HEK293 (cell line): ENCODE measurements at regions not wholly inside any gene's neighbourhood (a gene's known extent, or its start where the extent isn't known, plus 50 kb on each side); places are given as distances from the start of the nearest gene placed in this dataset.

Experiments used
- CTCF ChIA-PET: fragments of 350-600 bp; formaldehyde crosslinking; extraction: SDS; loops from one replicate; lab custom pipeline; 2021; ENCODE audit warnings: antibody characterized with exemption; lab: Yijun Ruan, JAX
- POLR2A ChIA-PET: fragments of 300-600 bp; formaldehyde crosslinking; extraction: SDS; loops from one replicate; lab custom pipeline; 2020; ENCODE audit warnings: antibody characterized with exemption, inconsistent platforms; lab: Yijun Ruan, JAX
- H3K27ac ChIP-seq: fragments of 200-500 bp; sonication (Bioruptor generic); 2 replicates; pipeline ENCODE4 v1.5.1; 2014; ENCODE audit warnings: low read depth, low read length, control low read depth, inconsistent platforms; ENCODE audit errors: extremely low read depth
- H3K36me3 ChIP-seq, 2 experiments: fragments of 200-500 bp in 1 of 2; sonication (Bioruptor generic) in 1 of 2; 1 replicate in 1 of 2; 2 replicates in 1 of 2; pipeline ENCODE4 v1.5.1; 2014 to 2017; ENCODE audit warnings: inconsistent platforms in 2 of 2, low read length in 2 of 2; ENCODE audit not compliant: control insufficient read depth in 2 of 2, insufficient read depth in 1 of 2
- H3K4me1 ChIP-seq: fragments of 200-500 bp; sonication (Bioruptor generic); 2 replicates; pipeline ENCODE4 v1.5.1; 2014; ENCODE audit warnings: mild to moderate bottlenecking, low read length, inconsistent platforms; ENCODE audit not compliant: control insufficient read depth, insufficient read depth
- H3K4me3 ChIP-seq: 2 replicates; pipeline ENCODE4 v1.5.1; 2011; ENCODE audit warnings: low read depth, mild to moderate bottlenecking, control low read depth, low read length, moderate library complexity
- H3K9me3 ChIP-seq: fragments of 200-500 bp; sonication (Bioruptor generic); 2 replicates; pipeline ENCODE4 v1.5.1; 2014; ENCODE audit warnings: low read depth, low read length, inconsistent platforms; ENCODE audit not compliant: control insufficient read depth, insufficient read depth
- KLF8 ChIP-seq: fragments of 450-650 bp; formaldehyde crosslinking; IDR thresholded peaks from 2 replicates; pipeline ENCODE4 v1.5.1; 2016; ENCODE audit warnings: missing biosample characterization, missing genetic modification characterization
- SALL2 ChIP-seq: fragments of 450-650 bp; formaldehyde crosslinking; IDR thresholded peaks from 2 replicates; pipeline ENCODE4 v1.5.0; 2017; ENCODE audit warnings: missing biosample characterization, mild to moderate bottlenecking, missing genetic modification characterization, borderline replicate concordance
- SETDB1 ChIP-seq: IDR thresholded peaks from one replicate; pipeline ENCODE4 v1.6.1; 2017; ENCODE audit warnings: mild to moderate bottlenecking, low read length, moderate library complexity, mixed read lengths; ENCODE audit not compliant: insufficient read length
- ZBTB20 ChIP-seq: fragments of 450-650 bp; formaldehyde crosslinking; IDR thresholded peaks from 2 replicates; pipeline ENCODE4 v1.5.1; 2016; ENCODE audit warnings: missing biosample characterization, missing genetic modification characterization
- ZBTB7A ChIP-seq: fragments of 450-650 bp; formaldehyde crosslinking; IDR thresholded peaks from 2 replicates; pipeline ENCODE4 v1.5.1; 2016; ENCODE audit warnings: low read depth, missing biosample characterization, missing genetic modification characterization
- ZNF133 ChIP-seq: fragments of 450-650 bp; formaldehyde crosslinking; IDR thresholded peaks from 2 replicates; pipeline ENCODE4 v1.5.1; 2016; ENCODE audit warnings: missing biosample characterization, missing genetic modification characterization
- ZNF16 ChIP-seq: fragments of 450-650 bp; formaldehyde crosslinking; IDR thresholded peaks from 2 replicates; pipeline ENCODE4 v1.5.1; 2016; ENCODE audit warnings: low read depth, missing biosample characterization, missing genetic modification characterization
- ZNF174 ChIP-seq: fragments of 450-650 bp; formaldehyde crosslinking; IDR thresholded peaks from 2 replicates; pipeline ENCODE4 v1.5.0; 2017; ENCODE audit warnings: missing biosample characterization, mild to moderate bottlenecking, missing genetic modification characterization
- ZNF2 ChIP-seq: fragments of 450-650 bp; formaldehyde crosslinking; IDR thresholded peaks from 2 replicates; pipeline ENCODE4 v1.5.1; 2016; ENCODE audit warnings: missing biosample characterization, missing genetic modification characterization
- ZNF221 ChIP-seq: fragments of 450-650 bp; formaldehyde crosslinking; IDR thresholded peaks from 2 replicates; pipeline ENCODE4 v1.5.1; 2017; ENCODE audit warnings: missing biosample characterization, missing genetic modification characterization, borderline replicate concordance
- ZNF223 ChIP-seq: fragments of 450-650 bp; formaldehyde crosslinking; IDR thresholded peaks from 2 replicates; pipeline ENCODE4 v1.5.1; 2016; ENCODE audit warnings: missing biosample characterization, missing genetic modification characterization
- ZNF23 ChIP-seq: fragments of 450-650 bp; formaldehyde crosslinking; IDR thresholded peaks from 2 replicates; pipeline ENCODE4 v1.5.1; 2016; ENCODE audit warnings: missing biosample characterization, missing genetic modification characterization, borderline replicate concordance
- ZNF426 ChIP-seq: fragments of 450-650 bp; formaldehyde crosslinking; IDR thresholded peaks from 2 replicates; pipeline ENCODE4 v1.5.1; 2017; ENCODE audit warnings: missing biosample characterization, missing genetic modification characterization, mild to moderate bottlenecking, inconsistent platforms, moderate library complexity
- ZNF548 ChIP-seq: fragments of 450-650 bp; formaldehyde crosslinking; IDR thresholded peaks from 2 replicates; pipeline ENCODE4 v1.5.1; 2016; ENCODE audit warnings: missing biosample characterization, missing genetic modification characterization
- ZNF571 ChIP-seq: fragments of 450-650 bp; formaldehyde crosslinking; IDR thresholded peaks from 2 replicates; pipeline ENCODE4 v1.5.0; 2017; ENCODE audit warnings: missing biosample characterization, missing genetic modification characterization
- ZNF658 ChIP-seq: fragments of 450-650 bp; formaldehyde crosslinking; IDR thresholded peaks from 2 replicates; pipeline ENCODE4; 2016; ENCODE audit warnings: missing biosample characterization, missing genetic modification characterization
- ZNF776 ChIP-seq: fragments of 450-650 bp; formaldehyde crosslinking; IDR thresholded peaks from 2 replicates; pipeline ENCODE4 v1.5.0; 2017; ENCODE audit warnings: missing biosample characterization, missing genetic modification characterization, borderline replicate concordance
- ZSCAN16 ChIP-seq: fragments of 450-650 bp; formaldehyde crosslinking; IDR thresholded peaks from 2 replicates; pipeline ENCODE4 v1.5.1; 2016; ENCODE audit warnings: missing biosample characterization, missing genetic modification characterization
- ZXDB ChIP-seq: fragments of 450-650 bp; formaldehyde crosslinking; IDR thresholded peaks from 2 replicates; pipeline ENCODE4 v1.5.1; 2016; ENCODE audit warnings: missing biosample characterization, missing genetic modification characterization
- TF ChIP-seq, protein P1 (sequence below): fragments of 450-650 bp; formaldehyde crosslinking; IDR thresholded peaks from 2 replicates; pipeline ENCODE4 v1.5.1; 2016; ENCODE audit warnings: missing biosample characterization, missing genetic modification characterization
- TF ChIP-seq, protein P2 (sequence below): fragments of 450-650 bp; formaldehyde crosslinking; IDR thresholded peaks from 2 replicates; pipeline ENCODE4 v1.5.1; 2017; ENCODE audit warnings: missing biosample characterization, missing genetic modification characterization
- TF ChIP-seq, protein P3 (sequence below): fragments of 450-650 bp; formaldehyde crosslinking; IDR thresholded peaks from 2 replicates; pipeline ENCODE4; 2016; ENCODE audit warnings: missing biosample characterization, missing genetic modification characterization
- TF ChIP-seq, protein P4 (sequence below): fragments of 450-650 bp; formaldehyde crosslinking; IDR thresholded peaks from 2 replicates; pipeline ENCODE4 v1.5.1; 2016; ENCODE audit warnings: missing biosample characterization, missing genetic modification characterization, low read depth
- TF ChIP-seq, protein P5 (sequence below): fragments of 450-650 bp; formaldehyde crosslinking; IDR thresholded peaks from 2 replicates; pipeline ENCODE4 v1.5.1; 2016; ENCODE audit warnings: missing biosample characterization, missing genetic modification characterization, borderline replicate concordance

DNA sequence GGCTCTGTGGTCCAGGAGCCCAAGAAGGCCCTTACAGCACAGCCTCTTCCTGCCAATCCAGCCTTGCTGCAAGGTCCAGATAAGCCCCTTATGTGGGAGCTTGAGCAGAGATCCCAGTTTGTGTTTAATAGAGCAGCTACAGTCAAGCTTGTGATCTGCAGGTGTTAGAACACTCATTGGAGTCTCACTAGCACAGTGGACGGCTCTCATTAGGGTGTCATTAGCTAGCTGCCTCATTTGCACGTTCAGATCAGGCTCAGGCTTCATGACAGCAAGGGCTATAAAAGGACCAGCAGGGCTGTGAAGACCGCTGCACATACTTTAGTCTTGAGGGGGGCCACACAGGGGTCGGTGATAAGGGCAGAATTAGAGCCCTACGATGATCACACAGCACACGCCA, 443.2 kb downstream of the RPS24 start:
- TF ChIP-seq ZNF658 (tag by site-specific recombination) (no peak), KLF8 (tag by site-specific recombination) (no peak), SETDB1 (no peak), ZNF223 (tag by site-specific recombination) (no peak), ZNF16 (tag by site-specific recombination) (no peak), ZNF2 (no peak), ZBTB7A (tag by site-specific recombination) (no peak), ZNF548 (tag by site-specific recombination) (no peak), ZBTB20 (no peak), ZXDB (tag by site-specific recombination) (no peak), SALL2 (tag by site-specific recombination) (no peak)
- TF ChIP-seq, protein P1, sequence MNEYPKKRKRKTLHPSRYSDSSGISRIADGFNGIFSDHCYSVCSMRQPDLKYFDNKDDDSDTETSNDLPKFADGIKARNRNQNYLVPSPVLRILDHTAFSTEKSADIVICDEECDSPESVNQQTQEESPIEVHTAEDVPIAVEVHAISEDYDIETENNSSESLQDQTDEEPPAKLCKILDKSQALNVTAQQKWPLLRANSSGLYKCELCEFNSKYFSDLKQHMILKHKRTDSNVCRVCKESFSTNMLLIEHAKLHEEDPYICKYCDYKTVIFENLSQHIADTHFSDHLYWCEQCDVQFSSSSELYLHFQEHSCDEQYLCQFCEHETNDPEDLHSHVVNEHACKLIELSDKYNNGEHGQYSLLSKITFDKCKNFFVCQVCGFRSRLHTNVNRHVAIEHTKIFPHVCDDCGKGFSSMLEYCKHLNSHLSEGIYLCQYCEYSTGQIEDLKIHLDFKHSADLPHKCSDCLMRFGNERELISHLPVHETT (tag by site-specific recombination): no peak
- TF ChIP-seq, protein P2, sequence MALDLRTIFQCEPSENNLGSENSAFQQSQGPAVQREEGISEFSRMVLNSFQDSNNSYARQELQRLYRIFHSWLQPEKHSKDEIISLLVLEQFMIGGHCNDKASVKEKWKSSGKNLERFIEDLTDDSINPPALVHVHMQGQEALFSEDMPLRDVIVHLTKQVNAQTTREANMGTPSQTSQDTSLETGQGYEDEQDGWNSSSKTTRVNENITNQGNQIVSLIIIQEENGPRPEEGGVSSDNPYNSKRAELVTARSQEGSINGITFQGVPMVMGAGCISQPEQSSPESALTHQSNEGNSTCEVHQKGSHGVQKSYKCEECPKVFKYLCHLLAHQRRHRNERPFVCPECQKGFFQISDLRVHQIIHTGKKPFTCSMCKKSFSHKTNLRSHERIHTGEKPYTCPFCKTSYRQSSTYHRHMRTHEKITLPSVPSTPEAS (tag by site-specific recombination): no peak
- TF ChIP-seq, protein P3, sequence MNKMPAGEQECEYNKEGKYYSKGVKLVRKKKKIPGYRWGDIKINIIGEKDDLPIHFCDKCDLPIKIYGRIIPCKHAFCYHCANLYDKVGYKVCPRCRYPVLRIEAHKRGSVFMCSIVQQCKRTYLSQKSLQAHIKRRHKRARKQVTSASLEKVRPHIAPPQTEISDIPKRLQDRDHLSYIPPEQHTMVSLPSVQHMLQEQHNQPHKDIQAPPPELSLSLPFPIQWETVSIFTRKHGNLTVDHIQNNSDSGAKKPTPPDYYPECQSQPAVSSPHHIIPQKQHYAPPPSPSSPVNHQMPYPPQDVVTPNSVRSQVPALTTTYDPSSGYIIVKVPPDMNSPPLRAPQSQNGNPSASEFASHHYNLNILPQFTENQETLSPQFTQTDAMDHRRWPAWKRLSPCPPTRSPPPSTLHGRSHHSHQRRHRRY (tag by site-specific recombination): no peak
- TF ChIP-seq, protein P4, sequence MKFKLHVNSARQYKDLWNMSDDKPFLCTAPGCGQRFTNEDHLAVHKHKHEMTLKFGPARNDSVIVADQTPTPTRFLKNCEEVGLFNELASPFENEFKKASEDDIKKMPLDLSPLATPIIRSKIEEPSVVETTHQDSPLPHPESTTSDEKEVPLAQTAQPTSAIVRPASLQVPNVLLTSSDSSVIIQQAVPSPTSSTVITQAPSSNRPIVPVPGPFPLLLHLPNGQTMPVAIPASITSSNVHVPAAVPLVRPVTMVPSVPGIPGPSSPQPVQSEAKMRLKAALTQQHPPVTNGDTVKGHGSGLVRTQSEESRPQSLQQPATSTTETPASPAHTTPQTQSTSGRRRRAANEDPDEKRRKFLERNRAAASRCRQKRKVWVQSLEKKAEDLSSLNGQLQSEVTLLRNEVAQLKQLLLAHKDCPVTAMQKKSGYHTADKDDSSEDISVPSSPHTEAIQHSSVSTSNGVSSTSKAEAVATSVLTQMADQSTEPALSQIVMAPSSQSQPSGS: no peak
- no peak overlapping the region for H3K27ac ChIP-seq
- no peaks in the 10 kb centered on the region for H3K36me3 ChIP-seq
- POLR2A ChIA-PET: no interaction called here
- no peaks in the 10 kb centered on the region; the same call in 1 of the 2 replicates for H3K4me1 ChIP-seq
- no peaks in the 10 kb centered on the region for H3K9me3 ChIP-seq
- H3K4me3 ChIP-seq: no peak overlapping the region
- CTCF ChIA-PET: no interaction called here

DNA sequence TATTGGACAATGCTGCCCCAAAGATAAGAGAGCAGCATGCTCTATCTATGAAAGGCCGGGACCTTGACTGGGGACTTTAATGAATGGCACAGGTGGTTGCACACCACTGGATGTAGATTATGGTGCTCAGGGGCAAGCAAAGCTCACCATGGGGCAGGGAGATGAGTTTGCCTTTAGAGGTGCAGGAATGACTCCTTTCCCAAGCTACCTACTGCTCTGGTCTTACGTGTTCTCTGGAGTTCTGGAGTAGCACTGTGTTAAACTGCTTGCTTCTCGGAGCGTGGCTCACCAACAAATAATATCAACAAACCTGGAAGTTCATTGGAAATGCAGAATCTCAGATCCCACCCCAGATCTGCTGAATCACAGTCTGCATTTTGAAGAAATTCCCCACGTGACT, 445.3 kb downstream of the RPS24 start:
- no peaks in the 10 kb centered on the region for H3K9me3 ChIP-seq
- TF ChIP-seq ZSCAN16 (tag by site-specific recombination): no peak
- TF ChIP-seq ZNF426 (tag by site-specific recombination): no peak
- no peak for TF ChIP-seq ZNF174 (tag by site-specific recombination)
- no peak for TF ChIP-seq ZNF776
- no peak for TF ChIP-seq ZNF221 (tag by site-specific recombination)
- TF ChIP-seq ZNF23 (tag by site-specific recombination): no peak
- no peak for TF ChIP-seq ZNF133
- no peak for TF ChIP-seq ZNF571 (tag by site-specific recombination)
- TF ChIP-seq, protein P5, sequence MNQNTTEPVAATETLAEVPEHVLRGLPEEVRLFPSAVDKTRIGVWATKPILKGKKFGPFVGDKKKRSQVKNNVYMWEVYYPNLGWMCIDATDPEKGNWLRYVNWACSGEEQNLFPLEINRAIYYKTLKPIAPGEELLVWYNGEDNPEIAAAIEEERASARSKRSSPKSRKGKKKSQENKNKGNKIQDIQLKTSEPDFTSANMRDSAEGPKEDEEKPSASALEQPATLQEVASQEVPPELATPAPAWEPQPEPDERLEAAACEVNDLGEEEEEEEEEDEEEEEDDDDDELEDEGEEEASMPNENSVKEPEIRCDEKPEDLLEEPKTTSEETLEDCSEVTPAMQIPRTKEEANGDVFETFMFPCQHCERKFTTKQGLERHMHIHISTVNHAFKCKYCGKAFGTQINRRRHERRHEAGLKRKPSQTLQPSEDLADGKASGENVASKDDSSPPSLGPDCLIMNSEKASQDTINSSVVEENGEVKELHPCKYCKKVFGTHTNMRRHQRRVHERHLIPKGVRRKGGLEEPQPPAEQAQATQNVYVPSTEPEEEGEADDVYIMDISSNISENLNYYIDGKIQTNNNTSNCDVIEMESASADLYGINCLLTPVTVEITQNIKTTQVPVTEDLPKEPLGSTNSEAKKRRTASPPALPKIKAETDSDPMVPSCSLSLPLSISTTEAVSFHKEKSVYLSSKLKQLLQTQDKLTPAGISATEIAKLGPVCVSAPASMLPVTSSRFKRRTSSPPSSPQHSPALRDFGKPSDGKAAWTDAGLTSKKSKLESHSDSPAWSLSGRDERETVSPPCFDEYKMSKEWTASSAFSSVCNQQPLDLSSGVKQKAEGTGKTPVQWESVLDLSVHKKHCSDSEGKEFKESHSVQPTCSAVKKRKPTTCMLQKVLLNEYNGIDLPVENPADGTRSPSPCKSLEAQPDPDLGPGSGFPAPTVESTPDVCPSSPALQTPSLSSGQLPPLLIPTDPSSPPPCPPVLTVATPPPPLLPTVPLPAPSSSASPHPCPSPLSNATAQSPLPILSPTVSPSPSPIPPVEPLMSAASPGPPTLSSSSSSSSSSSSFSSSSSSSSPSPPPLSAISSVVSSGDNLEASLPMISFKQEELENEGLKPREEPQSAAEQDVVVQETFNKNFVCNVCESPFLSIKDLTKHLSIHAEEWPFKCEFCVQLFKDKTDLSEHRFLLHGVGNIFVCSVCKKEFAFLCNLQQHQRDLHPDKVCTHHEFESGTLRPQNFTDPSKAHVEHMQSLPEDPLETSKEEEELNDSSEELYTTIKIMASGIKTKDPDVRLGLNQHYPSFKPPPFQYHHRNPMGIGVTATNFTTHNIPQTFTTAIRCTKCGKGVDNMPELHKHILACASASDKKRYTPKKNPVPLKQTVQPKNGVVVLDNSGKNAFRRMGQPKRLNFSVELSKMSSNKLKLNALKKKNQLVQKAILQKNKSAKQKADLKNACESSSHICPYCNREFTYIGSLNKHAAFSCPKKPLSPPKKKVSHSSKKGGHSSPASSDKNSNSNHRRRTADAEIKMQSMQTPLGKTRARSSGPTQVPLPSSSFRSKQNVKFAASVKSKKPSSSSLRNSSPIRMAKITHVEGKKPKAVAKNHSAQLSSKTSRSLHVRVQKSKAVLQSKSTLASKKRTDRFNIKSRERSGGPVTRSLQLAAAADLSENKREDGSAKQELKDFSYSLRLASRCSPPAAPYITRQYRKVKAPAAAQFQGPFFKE (tag by site-specific recombination): no peak

More for the DNA sequence above, 445.3 kb downstream of the RPS24 start:
- CTCF ChIA-PET: interaction anchor here (1.3 kb wide), 1 partner anchor 431 kb away, joined by 3 read pairs; no protein-coding TSS in a partner anchor
- no peaks in the 10 kb centered on the region for H3K36me3 ChIP-seq
- no peaks in the 10 kb centered on the region for H3K4me1 ChIP-seq
- H3K4me3 ChIP-seq: no peak overlapping the region
- H3K27ac ChIP-seq: no peak overlapping the region
- POLR2A ChIA-PET: no interaction called here
